GM12878 (cell line): ENCODE measurements at regions not wholly inside any gene's neighbourhood (a gene's known extent, or its start where the extent isn't known, plus 50 kb on each side); places are given as distances from the start of the nearest gene placed in this dataset.

Source experiments
- ATAC-seq: fragments of 200-7000 bp; cut with Tn5 transposase; 3 replicates; pipeline ENCODE4 v1.9.1; 2020; ENCODE audit warnings: mild to moderate bottlenecking, moderate library complexity
- BruUV-seq: library from RNA; stranded (reverse); fragments of 400-500 nt; replicated peaks from 2 replicates; lab custom pipeline; 2021; lab: Mats Ljungman, UMichigan
- CTCF ChIA-PET: fragments of 300-600 bp; sonication (Branson Sonifier 250); formaldehyde crosslinking; extraction: SDS; loops from one replicate; lab custom pipeline; 2021; ENCODE audit warnings: inconsistent platforms; lab: Yijun Ruan, JAX
- POLR2A ChIA-PET: fragments of 350-600 bp; formaldehyde crosslinking; extraction: SDS; loops from one replicate; lab custom pipeline; 2021; ENCODE audit warnings: inconsistent platforms; lab: Charles Lee
- RAD21 ChIA-PET: fragments of 300-600 bp; sonication (Branson Sonifier 250); formaldehyde crosslinking; loops from one replicate; lab custom pipeline; 2023; ENCODE audit warnings: antibody characterized with exemption; ENCODE audit not compliant: unreplicated experiment; lab: Charles Lee
- SMC1A ChIA-PET: fragments of 300-600 bp; sonication (Branson Sonifier 250); formaldehyde crosslinking; loops from one replicate; lab custom pipeline; 2023; ENCODE audit not compliant: unreplicated experiment, uncharacterized antibody; lab: Charles Lee
- DNase-seq: peaks from one replicate; pipeline ENCODE4 v3.0.0-alpha.2; 2011; ENCODE audit warnings: low read depth, low spot score
- FAIRE-seq: peaks from 3 replicates; lab custom pipeline; 2011; peaks lifted over from hg19 to GRCh38; lab: Jason Lieb, UNC
- H2AFZ ChIP-seq: 2 replicates; pipeline ENCODE4 v1.6.0; 2011; ENCODE audit warnings: low read depth, low read length, control low read depth; ENCODE audit not compliant: control insufficient read depth
- H3K27ac ChIP-seq: 2 replicates; pipeline ENCODE4 v1.5.1; 2011; ENCODE audit warnings: control low read depth; ENCODE audit not compliant: control insufficient read depth, insufficient read depth
- H3K27me3 ChIP-seq, 2 experiments: replicated peaks in 1 of 2; 2 replicates each; pipeline versions ENCODE4 v1.6.0 to v1.6.1; 2011; ENCODE audit warnings: low read length in 1 of 2; ENCODE audit not compliant: control insufficient read depth in 2 of 2, insufficient read depth in 2 of 2
- H3K36me3 ChIP-seq, 2 experiments: 2 replicates each; pipeline ENCODE4 v1.5.1; 2011; ENCODE audit warnings: low read length in 1 of 2; ENCODE audit not compliant: control insufficient read depth in 2 of 2, insufficient read depth in 2 of 2
- H3K4me1 ChIP-seq: 2 replicates; pipeline ENCODE4 v1.6.1; 2011; ENCODE audit warnings: mild to moderate bottlenecking, low read length, moderate library complexity, mixed read lengths; ENCODE audit not compliant: control insufficient read depth, insufficient read depth
- H3K4me2 ChIP-seq: 2 replicates; pipeline ENCODE4 v1.6.0; 2011; ENCODE audit warnings: control low read depth; ENCODE audit not compliant: control insufficient read depth, insufficient read depth
- H3K4me3 ChIP-seq: fragments of 200-600 bp; sonication (generic); 2 replicates; pipeline ENCODE4 v1.5.1; 2016
- H3K79me2 ChIP-seq: 2 replicates; pipeline ENCODE4 v1.6.0; 2011; ENCODE audit warnings: low read length; ENCODE audit not compliant: control insufficient read depth, insufficient read depth
- H3K9ac ChIP-seq: 2 replicates; pipeline ENCODE4 v1.8.0; 2011; ENCODE audit warnings: low read length, control low read depth, mixed read lengths; ENCODE audit not compliant: control insufficient read depth, insufficient read depth
- H3K9me3 ChIP-seq: replicated peaks from 3 replicates; pipeline ENCODE4 v1.5.1; 2011; ENCODE audit warnings: mild to moderate bottlenecking, low read length; ENCODE audit not compliant: control insufficient read depth, insufficient read depth
- H4K20me1 ChIP-seq: 2 replicates; pipeline ENCODE4 v1.6.0; 2011; ENCODE audit not compliant: control insufficient read depth, insufficient read depth
- HCFC1 ChIP-seq: fragments of 150-350 bp; IDR thresholded peaks from 2 replicates; pipeline ENCODE4 v1.6.1; 2014; ENCODE audit warnings: low read length
- MLLT1 ChIP-seq: fragments of 450-650 bp; IDR thresholded peaks from 2 replicates; pipeline ENCODE4 v1.6.1; 2016; ENCODE audit warnings: mild to moderate bottlenecking
- WGBS: methylation state at CpG from one replicate; pipeline ENCODE4 v1.1.6; 2016; ENCODE audit warnings: low lambda C conversion rate; ENCODE audit not compliant: insufficient replicate concordance, insufficient coverage; ENCODE audit errors: missing lambda C conversion rate; 5-methylcytosine and 5-hydroxymethylcytosine counted together
- in situ Hi-C: fragments of 300-500 bp; cut with MboI; formaldehyde crosslinking; loops from 9 replicates; pipeline ENCODE4 v1.14.3; 2018; ENCODE audit warnings: mixed read lengths
- intact Hi-C: fragments of 100-400 bp; cut with micrococcal nuclease; formaldehyde crosslinking; loops from one replicate; pipeline ENCODE4 v1.14.2; 2022; ENCODE audit not compliant: unreplicated experiment
- TF ChIP-seq, protein P1 (sequence below): fragments of 450-650 bp; IDR thresholded peaks from 2 replicates; pipeline ENCODE4 v1.6.1; 2018; ENCODE audit warnings: mild to moderate bottlenecking, low read depth, moderate library complexity; ENCODE audit not compliant: partially characterized antibody
- TF ChIP-seq, protein P2 (sequence below): fragments of 450-650 bp; IDR thresholded peaks from 2 replicates; pipeline ENCODE4 v1.6.1; 2014; ENCODE audit warnings: mild to moderate bottlenecking

- Histone ChIP-seq H3K79me2 (no peaks in the 10 kb centered on the region), H3K27me3 (no peaks in the 10 kb centered on the region), H3K9me3 (no peaks in the 10 kb centered on the region), H3K27ac (no peak overlapping the region), H3K4me3 (no peak overlapping the region), H2AFZ (no peak overlapping the region), H3K4me2 (no peak overlapping the region), H3K9ac (no peak overlapping the region), H4K20me1 (no peaks in the 10 kb centered on the region), H3K4me1 (no peaks in the 10 kb centered on the region), H3K36me3 (no peaks in the 10 kb centered on the region)
- SMC1A ChIA-PET, result interaction anchor here (0.6 kb wide), 1 partner anchor 627 kb away, joined by 3 read pairs; no protein-coding TSS in a partner anchor
- CTCF ChIA-PET, result no interaction called here
- TF ChIP-seq HCFC1, result no peak
- TF ChIP-seq, protein P1, sequence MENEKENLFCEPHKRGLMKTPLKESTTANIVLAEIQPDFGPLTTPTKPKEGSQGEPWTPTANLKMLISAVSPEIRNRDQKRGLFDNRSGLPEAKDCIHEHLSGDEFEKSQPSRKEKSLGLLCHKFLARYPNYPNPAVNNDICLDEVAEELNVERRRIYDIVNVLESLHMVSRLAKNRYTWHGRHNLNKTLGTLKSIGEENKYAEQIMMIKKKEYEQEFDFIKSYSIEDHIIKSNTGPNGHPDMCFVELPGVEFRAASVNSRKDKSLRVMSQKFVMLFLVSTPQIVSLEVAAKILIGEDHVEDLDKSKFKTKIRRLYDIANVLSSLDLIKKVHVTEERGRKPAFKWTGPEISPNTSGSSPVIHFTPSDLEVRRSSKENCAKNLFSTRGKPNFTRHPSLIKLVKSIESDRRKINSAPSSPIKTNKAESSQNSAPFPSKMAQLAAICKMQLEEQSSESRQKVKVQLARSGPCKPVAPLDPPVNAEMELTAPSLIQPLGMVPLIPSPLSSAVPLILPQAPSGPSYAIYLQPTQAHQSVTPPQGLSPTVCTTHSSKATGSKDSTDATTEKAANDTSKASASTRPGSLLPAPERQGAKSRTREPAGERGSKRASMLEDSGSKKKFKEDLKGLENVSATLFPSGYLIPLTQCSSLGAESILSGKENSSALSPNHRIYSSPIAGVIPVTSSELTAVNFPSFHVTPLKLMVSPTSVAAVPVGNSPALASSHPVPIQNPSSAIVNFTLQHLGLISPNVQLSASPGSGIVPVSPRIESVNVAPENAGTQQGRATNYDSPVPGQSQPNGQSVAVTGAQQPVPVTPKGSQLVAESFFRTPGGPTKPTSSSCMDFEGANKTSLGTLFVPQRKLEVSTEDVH, result no peak
- TF ChIP-seq, protein P2, sequence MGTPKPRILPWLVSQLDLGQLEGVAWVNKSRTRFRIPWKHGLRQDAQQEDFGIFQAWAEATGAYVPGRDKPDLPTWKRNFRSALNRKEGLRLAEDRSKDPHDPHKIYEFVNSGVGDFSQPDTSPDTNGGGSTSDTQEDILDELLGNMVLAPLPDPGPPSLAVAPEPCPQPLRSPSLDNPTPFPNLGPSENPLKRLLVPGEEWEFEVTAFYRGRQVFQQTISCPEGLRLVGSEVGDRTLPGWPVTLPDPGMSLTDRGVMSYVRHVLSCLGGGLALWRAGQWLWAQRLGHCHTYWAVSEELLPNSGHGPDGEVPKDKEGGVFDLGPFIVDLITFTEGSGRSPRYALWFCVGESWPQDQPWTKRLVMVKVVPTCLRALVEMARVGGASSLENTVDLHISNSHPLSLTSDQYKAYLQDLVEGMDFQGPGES, result no peak
- TF ChIP-seq MLLT1, result no peak
- ATAC-seq (no peak; the same call in 1 of the 3 replicates), DNase-seq (no peak), FAIRE-seq (no peak)
- POLR2A ChIA-PET, result no interaction called here
- BruUV-seq, result no TSS peak
- intact Hi-C loops (no loop called here), in situ Hi-C loops (no loop called here)
- RAD21 ChIA-PET, result no interaction called here
- 0% methylated on average over 2 of the region's 2 CpGs for WGBS
These were observed 86.0 kb upstream of the NPFFR2 start for GRCh38 chr4:71945791-71946190.
